ENCODE measurements at regions not wholly inside any gene's neighbourhood (a gene's known extent, or its start where the extent isn't known, plus 50 kb on each side); places are given as distances from the start of the nearest gene placed in this dataset.

DNA sequence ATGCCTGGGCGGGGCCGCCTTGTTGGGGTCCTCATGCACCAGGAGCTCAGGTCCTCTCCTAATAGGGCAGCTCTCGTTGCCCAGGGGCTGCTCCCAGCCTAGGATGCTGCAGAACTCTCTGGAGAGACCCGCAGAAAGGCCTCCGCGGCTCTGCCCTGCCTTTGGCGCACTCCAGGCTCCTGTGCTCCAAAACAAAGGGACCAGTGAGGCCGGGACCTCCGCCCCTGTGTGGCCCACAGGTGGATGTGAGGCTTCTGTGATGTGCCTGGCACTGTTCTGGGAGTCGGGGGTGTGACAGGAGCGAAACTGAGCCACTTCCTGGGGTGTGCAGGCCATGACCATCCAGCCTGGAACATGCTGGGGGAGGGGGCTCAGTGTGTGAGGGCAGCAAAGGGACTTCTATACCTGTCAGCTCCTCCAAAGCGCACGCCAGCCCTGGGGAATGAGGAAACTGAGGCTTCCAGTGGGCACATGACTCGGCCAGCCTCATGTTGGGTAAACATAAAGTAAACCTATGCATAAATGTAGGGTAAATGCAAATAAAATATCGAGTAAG lies 153.2 kb downstream of the IRF8 start:
- Histone ChIP-seq H3K27ac (no peak overlapping the region), H3K9me3 (no peaks in the 10 kb centered on the region), H3K36me3 (no peaks in the 10 kb centered on the region), H3K4me1 (peaks cover 0 to 5% (median 0%) of the 10 kb centered on the region in 4 donors), H3K27me3 (peaks cover 0 to 59% of the 10 kb centered on the region in 2 donors), H3K4me3 (no peak overlapping the region)
- intact Hi-C loops (cut with DNase I; ENCODE audit: low total_unique reads), result no loop called here
- no peak for TF ChIP-seq CTCF (IDR thresholded peaks at IDR 0.05)
- no peak for DNase-seq

DNA sequence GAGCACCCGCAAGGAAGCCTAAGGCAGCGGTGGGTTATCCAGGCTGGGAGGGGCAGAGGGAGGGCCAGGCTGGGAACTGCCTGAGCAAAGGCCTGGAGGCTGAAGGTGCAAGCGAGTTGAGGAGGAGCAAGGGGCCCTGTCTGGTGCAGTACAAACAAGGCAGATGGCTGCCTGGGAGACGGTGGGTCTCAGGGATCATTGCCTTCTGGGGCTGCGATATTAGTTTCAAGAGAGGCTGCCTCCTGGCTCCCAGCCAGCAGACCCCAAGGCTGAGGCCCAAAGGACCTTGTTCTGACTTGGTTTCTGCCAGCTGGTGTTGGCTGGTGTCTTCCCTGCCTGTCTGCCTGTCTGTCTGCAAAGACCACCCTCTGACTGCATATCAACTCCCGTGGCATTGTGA lies 154.0 kb downstream of the IRF8 start:
- DNase-seq, result no peak
- H3K27me3 ChIP-seq, result peaks cover 0 to 55% of the 10 kb centered on the region in 2 donors

GRCh38 chr16:86059253-86060171 lies 160.6 kb downstream of the IRF8 start:
- intact Hi-C loops (cut with DNase I; ENCODE audit: low total_unique reads), result no loop called here
- peaks cover 0 to 20% of the 10 kb centered on the region in 2 donors for H3K27me3 ChIP-seq
- no peaks in the 10 kb centered on the region for H3K9me3 ChIP-seq
- no peaks in the 10 kb centered on the region for H3K36me3 ChIP-seq
- TF ChIP-seq CTCF (IDR thresholded peaks at IDR 0.05), result no peak
- H3K27ac ChIP-seq, result no peak overlapping the region
- no peak for DNase-seq
- no peak overlapping the region for H3K4me3 ChIP-seq
- H3K4me1 ChIP-seq, result peaks cover 0 to 6% (median 0%) of the 10 kb centered on the region in 4 donors

More for the DNA sequence above, 154.0 kb downstream of the IRF8 start:
- Histone ChIP-seq H3K4me3 (no peak overlapping the region), H3K36me3 (no peaks in the 10 kb centered on the region), H3K4me1 (peaks cover 0 to 5% (median 0%) of the 10 kb centered on the region in 4 donors), H3K27ac (no peak overlapping the region), H3K9me3 (no peaks in the 10 kb centered on the region)
- intact Hi-C loops (cut with DNase I; ENCODE audit: low total_unique reads), result no loop called here
- no peak for TF ChIP-seq CTCF (IDR thresholded peaks at IDR 0.05)

- Histone ChIP-seq H3K4me1 (peaks cover 0 to 6% (median 0%) of the 10 kb centered on the region in 4 donors), H3K9me3 (no peaks in the 10 kb centered on the region), H3K27me3 (peaks cover 0 to 25% of the 10 kb centered on the region in 2 donors), H3K27ac (no peak overlapping the region), H3K4me3 (no peak overlapping the region), H3K36me3 (no peaks in the 10 kb centered on the region)
- TF ChIP-seq CTCF (IDR thresholded peaks at IDR 0.05), result no peak
- DNase-seq, result no peak
- intact Hi-C loops (cut with DNase I; ENCODE audit: low total_unique reads), result no loop called here
Measured at GRCh38 chr16:86060381-86061317, 161.7 kb downstream of the IRF8 start.

GRCh38 chr16:86061318-86061695 lies 162.3 kb downstream of the IRF8 start:
- H3K36me3 ChIP-seq, result no peaks in the 10 kb centered on the region
- H3K27me3 ChIP-seq, result peaks cover 0 to 31% of the 10 kb centered on the region in 2 donors
- H3K27ac ChIP-seq, result no peak overlapping the region
- no peak overlapping the region for H3K4me3 ChIP-seq
- peaks cover 0 to 6% (median 0%) of the 10 kb centered on the region in 4 donors for H3K4me1 ChIP-seq
- no peaks in the 10 kb centered on the region for H3K9me3 ChIP-seq
- no peak for DNase-seq
- intact Hi-C loops (cut with DNase I; ENCODE audit: low total_unique reads), result no loop called here
- no peak for TF ChIP-seq CTCF (IDR thresholded peaks at IDR 0.05)
